Activated CD8-positive, alpha-beta T cell treated with anti-CD3 and anti-CD28 coated beads for 36 hours (primary cell): ENCODE measurements at regions not wholly inside any gene's neighbourhood (a gene's known extent, or its start where the extent isn't known, plus 50 kb on each side); places are given as distances from the start of the nearest gene placed in this dataset.
"Not testable (repeated sequence)": the region's sequence is repeated elsewhere in the genome, so short reads cannot be mapped to it uniquely, and the experiment has no call there.

ENCODE experiments used
- ATAC-seq: fragments of 200-7000 bp; cut with Tn5 transposase; one replicate; pipeline ENCODE4 v1.10.0; 2021; ENCODE audit warnings: mild to moderate bottlenecking, moderate library complexity
- CTCF ChIA-PET: fragments of 350-600 bp; sonication (Branson Sonifier 250); formaldehyde crosslinking; loops from one replicate; lab custom pipeline; 2021; ENCODE audit warnings: antibody characterized with exemption; lab: Charles Lee
- POLR2A ChIA-PET: fragments of 350-600 bp; sonication (Branson Sonifier 250); formaldehyde crosslinking; loops from one replicate; lab custom pipeline; 2021; ENCODE audit warnings: antibody characterized with exemption; lab: Charles Lee
- DNase-seq: peaks from one replicate; pipeline ENCODE4 v3.0.0-alpha.2; 2020
- H3K27ac Mint-ChIP-seq: one replicate; pipeline ENCODE4 v1.8.0; 2021; ENCODE audit warnings: mild to moderate bottlenecking, mixed read lengths
- H3K27me3 Mint-ChIP-seq: one replicate; pipeline ENCODE4 v1.8.0; 2021; ENCODE audit warnings: mixed read lengths
- H3K36me3 Mint-ChIP-seq: one replicate; pipeline ENCODE4 v1.8.0; 2021; ENCODE audit warnings: low read depth, mixed read lengths
- H3K4me1 Mint-ChIP-seq: one replicate; pipeline ENCODE4 v1.8.0; 2021; ENCODE audit warnings: low read depth, mixed read lengths
- H3K4me3 Mint-ChIP-seq: one replicate; pipeline ENCODE4 v1.8.0; 2021; ENCODE audit warnings: mild to moderate bottlenecking, moderate library complexity, mixed read lengths
- H3K9me3 Mint-ChIP-seq: one replicate; pipeline ENCODE4 v1.8.0; 2021; ENCODE audit warnings: mixed read lengths
- intact Hi-C: fragments of 100-400 bp; cut with micrococcal nuclease; formaldehyde crosslinking; loops from one replicate; pipeline ENCODE4 v1.10.0; 2022
- TF ChIP-seq, protein P1 (sequence below): fragments of 200-600 bp; IDR thresholded peaks from one replicate; pipeline ENCODE4 v1.8.0; 2022; ENCODE audit warnings: antibody characterized with exemption, mild to moderate bottlenecking

DNA sequence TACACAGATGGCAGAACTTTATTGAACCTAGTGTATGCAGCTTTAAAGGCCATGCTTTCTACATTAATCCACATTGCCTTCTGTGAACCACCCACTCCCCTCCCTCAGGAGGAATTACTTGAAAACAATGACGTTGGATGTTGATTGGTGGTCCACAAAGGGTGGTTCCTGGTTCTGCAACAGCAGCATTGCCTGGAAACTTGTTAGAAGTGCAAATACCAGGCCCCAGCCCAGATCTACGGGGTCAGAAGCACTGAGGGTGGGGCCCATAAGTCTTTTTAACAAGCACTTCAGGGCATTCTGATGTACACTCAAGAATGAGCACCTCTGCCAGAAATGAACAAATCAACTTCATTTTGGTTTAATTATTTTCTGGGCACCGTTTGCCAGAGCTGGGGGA lies 91.0 kb downstream of the ISX start:
- intact Hi-C loops = no loop called here
- CTCF ChIA-PET = interaction anchor here (0.6 kb wide), 1 partner anchor 115 kb away, joined by 3 read pairs; no protein-coding TSS in a partner anchor

DNA sequence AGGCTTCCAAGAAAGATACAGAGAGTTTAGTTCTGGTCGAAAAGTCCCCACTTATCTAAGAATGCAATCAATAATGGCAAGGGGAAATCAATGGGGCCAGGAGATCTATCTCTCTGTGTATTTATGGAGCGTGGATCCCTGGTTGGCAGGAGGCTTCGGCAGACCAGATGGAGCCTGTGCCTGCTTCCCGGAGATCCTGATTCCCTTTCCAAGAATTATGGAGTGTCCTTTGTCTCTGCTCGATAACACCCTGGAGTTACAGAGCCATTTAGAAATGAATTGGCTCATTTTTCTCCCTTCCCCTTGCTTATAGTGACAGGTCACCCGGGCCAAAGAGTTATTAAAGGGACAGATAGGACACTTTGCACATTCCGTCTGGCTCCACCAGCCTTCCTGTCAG lies 92.4 kb downstream of the ISX start:
- TF ChIP-seq, protein P1, sequence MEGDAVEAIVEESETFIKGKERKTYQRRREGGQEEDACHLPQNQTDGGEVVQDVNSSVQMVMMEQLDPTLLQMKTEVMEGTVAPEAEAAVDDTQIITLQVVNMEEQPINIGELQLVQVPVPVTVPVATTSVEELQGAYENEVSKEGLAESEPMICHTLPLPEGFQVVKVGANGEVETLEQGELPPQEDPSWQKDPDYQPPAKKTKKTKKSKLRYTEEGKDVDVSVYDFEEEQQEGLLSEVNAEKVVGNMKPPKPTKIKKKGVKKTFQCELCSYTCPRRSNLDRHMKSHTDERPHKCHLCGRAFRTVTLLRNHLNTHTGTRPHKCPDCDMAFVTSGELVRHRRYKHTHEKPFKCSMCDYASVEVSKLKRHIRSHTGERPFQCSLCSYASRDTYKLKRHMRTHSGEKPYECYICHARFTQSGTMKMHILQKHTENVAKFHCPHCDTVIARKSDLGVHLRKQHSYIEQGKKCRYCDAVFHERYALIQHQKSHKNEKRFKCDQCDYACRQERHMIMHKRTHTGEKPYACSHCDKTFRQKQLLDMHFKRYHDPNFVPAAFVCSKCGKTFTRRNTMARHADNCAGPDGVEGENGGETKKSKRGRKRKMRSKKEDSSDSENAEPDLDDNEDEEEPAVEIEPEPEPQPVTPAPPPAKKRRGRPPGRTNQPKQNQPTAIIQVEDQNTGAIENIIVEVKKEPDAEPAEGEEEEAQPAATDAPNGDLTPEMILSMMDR = no peak
- H3K27me3 Mint-ChIP-seq = peaks cover 29% of the 10 kb centered on the region
- CTCF ChIA-PET = interaction anchor here (1.5 kb wide), 1 partner anchor 8 kb away, joined by 12 read pairs; no protein-coding TSS in a partner anchor
- no peaks in the 10 kb centered on the region for H3K9me3 Mint-ChIP-seq
- no peak overlapping the region for H3K27ac Mint-ChIP-seq
- no peak for DNase-seq
- no peaks in the 10 kb centered on the region for H3K4me1 Mint-ChIP-seq
- no peak for ATAC-seq
- H3K4me3 Mint-ChIP-seq = no peak overlapping the region
- POLR2A ChIA-PET = no interaction called here
- H3K36me3 Mint-ChIP-seq = no peaks in the 10 kb centered on the region
- intact Hi-C loops = no loop called here

More for the DNA sequence above, 91.0 kb downstream of the ISX start:
- POLR2A ChIA-PET = interaction anchor here (0.8 kb wide), 1 partner anchor 74 kb away, joined by 3 read pairs; no protein-coding TSS in a partner anchor
- H3K36me3 Mint-ChIP-seq = no peaks in the 10 kb centered on the region
- no peak for DNase-seq
- peaks cover 34% of the 10 kb centered on the region for H3K27me3 Mint-ChIP-seq
- TF ChIP-seq, protein P1 = no peak
- no peak overlapping the region for H3K4me3 Mint-ChIP-seq
- no peak for ATAC-seq
- no peaks in the 10 kb centered on the region for H3K4me1 Mint-ChIP-seq
- H3K27ac Mint-ChIP-seq = no peak overlapping the region
- no peaks in the 10 kb centered on the region for H3K9me3 Mint-ChIP-seq

DNA sequence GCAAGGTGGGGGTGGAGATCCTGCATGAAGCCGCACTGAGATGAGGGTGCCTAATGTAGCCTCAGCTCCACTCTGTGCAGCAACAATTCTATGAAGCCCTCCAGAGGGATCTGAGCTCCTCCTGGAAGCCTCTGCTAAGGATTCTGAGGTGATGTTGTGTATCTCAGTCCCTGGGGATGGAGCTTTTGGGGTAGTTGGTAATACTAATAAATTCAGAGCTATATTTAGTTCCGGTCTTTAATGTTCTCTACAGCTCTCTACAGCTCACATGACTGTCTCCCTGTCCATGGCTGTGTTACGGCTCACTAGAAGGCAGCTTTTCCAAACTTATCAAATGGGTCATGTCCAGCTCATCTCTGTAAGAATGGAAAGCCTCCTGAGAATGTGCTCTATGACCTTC lies 93.4 kb downstream of the ISX start:
- Mint-ChIP-seq H3K36me3 (no peaks in the 10 kb centered on the region), H3K27ac (no peak overlapping the region), H3K9me3 (no peaks in the 10 kb centered on the region), H3K4me3 (no peak overlapping the region), H3K27me3 (peaks cover 28% of the 10 kb centered on the region), H3K4me1 (no peaks in the 10 kb centered on the region)
- intact Hi-C loops = no loop called here
- ChIA-PET CTCF (interaction anchor here (0.7 to 1.5 kb wide), 2 partner anchors 9 to 11 kb away, joined by 4 to 12 read pairs; no protein-coding TSS in a partner anchor), POLR2A (no interaction called here)
- ATAC-seq (no peak), DNase-seq (no peak)
- TF ChIP-seq, protein P1 = no peak

DNA sequence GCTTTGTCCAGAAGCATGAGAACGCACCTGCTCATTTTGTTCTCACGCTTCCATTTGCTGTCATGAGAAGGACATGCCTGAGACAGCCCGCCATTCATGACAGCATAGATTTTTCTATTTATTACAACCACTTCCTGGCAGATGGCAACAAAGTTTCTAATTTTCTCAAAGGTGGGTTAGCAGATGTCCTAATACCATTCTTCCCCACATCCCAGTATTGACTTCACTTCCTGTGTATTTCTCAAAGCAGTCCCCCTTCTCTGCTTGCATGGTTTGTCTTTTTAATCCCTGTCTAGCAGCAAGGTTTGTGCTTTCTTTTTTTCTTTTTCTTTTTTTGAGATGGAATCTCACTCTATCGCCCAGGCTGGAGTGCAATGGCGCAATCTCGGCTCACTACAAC lies 94.3 kb downstream of the ISX start:
- H3K27me3 Mint-ChIP-seq = peaks cover 23% of the 10 kb centered on the region
- H3K9me3 Mint-ChIP-seq = no peaks in the 10 kb centered on the region
- ATAC-seq (no peak), DNase-seq (no peak)
- no peak overlapping the region for H3K27ac Mint-ChIP-seq
- ChIA-PET POLR2A (no interaction called here), CTCF (no interaction called here)
- no peak overlapping the region for H3K4me3 Mint-ChIP-seq
- H3K36me3 Mint-ChIP-seq = no peaks in the 10 kb centered on the region
- intact Hi-C loops = no loop called here
- no peaks in the 10 kb centered on the region for H3K4me1 Mint-ChIP-seq
- TF ChIP-seq, protein P1 = no peak

DNA sequence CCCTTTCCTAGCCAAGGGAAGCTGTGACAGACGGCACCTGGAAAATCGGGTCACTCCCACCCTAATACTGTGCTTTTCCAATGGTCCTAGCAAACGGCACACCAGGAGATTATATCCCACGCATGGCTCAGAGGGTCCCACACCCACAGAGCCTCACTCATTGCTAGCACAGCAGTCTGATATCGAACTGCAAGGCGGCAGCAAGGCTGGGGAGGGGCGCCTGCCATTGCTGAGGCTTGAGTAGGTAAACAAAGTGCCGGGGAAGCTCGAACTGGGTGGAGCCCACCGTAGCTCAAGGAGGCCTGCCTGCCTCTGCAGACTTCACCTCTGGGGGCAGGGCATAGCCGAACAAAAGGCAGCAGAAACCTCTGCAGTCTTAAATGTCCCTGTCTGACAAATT lies 91.4 kb upstream of the HMGXB4 start:
- intact Hi-C loops, POLR2A ChIA-PET, H3K9me3 Mint-ChIP-seq, ATAC-seq, H3K4me3 Mint-ChIP-seq, DNase-seq, H3K36me3 Mint-ChIP-seq, H3K4me1 Mint-ChIP-seq, H3K27ac Mint-ChIP-seq: not testable (repeated sequence)
- peaks cover 15% of the 10 kb centered on the region for H3K27me3 Mint-ChIP-seq
- CTCF ChIA-PET = interaction anchor here (1.2 to 1.3 kb wide), 2 partner anchors 12 to 66 kb away, joined by 3 to 4 read pairs; no protein-coding TSS in a partner anchor
